C4-2B (cell line): ENCODE measurements at regions not wholly inside any gene's neighbourhood (a gene's known extent, or its start where the extent isn't known, plus 50 kb on each side); places are given as distances from the start of the nearest gene placed in this dataset.
"Not testable (repeated sequence)": the region's sequence is repeated elsewhere in the genome, so short reads cannot be mapped to it uniquely, and the experiment has no call there.

Source experiments
- H3K27ac ChIP-seq: fragments of 450-650 bp; 2 replicates; pipeline ENCODE4 v1.5.1; 2017

DNA sequence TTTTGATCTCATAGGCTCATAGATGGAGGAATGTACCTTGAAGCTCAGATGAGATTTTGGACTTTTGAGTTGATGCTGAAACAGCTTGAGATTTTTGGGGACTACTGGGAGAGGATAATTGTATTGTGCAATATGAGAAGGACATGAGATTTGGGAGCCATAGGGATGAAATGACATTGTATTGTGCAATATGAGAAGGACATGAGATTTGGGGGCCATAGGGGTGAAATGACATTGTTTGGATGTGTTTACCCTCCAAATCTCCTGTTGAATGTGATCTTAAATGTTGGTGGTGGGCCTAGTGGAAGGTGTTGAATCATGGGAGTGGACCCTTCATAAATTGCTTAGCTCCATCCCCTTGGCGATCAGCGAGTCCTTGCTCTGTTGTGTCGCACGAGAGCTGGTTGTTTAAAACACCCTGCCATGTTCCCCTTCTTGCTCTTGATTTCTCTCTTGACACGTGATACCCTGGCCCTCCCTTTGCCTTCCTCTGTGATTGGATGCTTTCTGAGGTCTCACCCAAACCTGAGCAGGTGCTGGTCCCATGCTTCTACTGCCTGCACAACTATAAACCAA is 110.9 kb upstream of the TPTE start:
- not testable (repeated sequence) for H3K27ac ChIP-seq

DNA sequence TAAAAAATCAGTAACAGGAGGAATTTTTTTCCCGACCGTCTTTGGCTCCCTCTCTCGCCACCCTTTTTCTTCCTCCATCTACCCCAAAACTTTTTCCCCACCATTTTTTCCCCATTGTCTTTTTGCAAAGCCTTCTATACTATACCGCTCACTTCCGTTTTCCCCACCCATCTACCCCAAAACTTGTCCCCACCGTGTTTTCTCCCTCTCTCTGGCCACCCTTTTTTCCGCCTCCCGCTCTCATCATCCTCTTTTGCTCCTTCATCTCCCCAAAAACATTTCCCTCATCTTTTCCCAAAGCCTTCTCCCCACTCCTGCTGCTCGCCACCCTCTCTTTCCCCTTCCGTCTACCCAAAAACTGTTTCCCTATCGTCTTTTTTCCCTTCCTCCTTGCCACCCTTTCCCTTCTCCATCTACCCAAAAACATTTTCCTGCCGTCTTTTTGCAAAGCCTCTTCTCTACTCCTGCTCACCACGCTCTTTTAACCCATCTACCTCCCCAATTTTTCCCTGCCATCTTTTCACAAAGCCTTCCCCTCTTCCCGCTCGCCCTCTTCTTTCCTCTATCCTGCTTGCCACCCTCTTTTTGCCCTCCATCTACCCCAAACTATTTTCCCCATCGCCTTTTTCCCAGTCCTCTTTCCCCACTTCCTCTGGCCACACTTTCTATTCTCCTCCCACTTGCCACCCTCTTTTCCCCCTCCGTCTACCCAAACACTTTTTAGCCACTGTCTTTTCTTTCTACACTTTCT is 109.4 kb upstream of the TPTE start:
- H3K27ac ChIP-seq, result not testable (repeated sequence)

DNA sequence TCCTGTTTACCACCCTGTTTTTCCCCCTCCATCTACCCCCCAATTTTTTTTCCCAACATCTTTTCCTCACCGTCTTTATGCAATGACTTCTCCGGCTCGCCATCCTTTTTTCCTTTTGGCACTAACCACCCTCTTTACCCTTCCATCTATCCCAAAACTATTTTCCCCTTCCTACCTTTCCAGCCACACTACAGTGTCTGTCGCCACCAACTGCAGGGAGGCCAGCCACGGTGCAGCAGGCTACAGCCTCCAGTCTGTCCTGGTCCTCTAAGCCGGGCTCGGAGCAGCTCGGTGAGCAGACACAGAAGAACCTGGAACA is 108.5 kb upstream of the TPTE start:
- H3K27ac ChIP-seq, result not testable (repeated sequence)

DNA sequence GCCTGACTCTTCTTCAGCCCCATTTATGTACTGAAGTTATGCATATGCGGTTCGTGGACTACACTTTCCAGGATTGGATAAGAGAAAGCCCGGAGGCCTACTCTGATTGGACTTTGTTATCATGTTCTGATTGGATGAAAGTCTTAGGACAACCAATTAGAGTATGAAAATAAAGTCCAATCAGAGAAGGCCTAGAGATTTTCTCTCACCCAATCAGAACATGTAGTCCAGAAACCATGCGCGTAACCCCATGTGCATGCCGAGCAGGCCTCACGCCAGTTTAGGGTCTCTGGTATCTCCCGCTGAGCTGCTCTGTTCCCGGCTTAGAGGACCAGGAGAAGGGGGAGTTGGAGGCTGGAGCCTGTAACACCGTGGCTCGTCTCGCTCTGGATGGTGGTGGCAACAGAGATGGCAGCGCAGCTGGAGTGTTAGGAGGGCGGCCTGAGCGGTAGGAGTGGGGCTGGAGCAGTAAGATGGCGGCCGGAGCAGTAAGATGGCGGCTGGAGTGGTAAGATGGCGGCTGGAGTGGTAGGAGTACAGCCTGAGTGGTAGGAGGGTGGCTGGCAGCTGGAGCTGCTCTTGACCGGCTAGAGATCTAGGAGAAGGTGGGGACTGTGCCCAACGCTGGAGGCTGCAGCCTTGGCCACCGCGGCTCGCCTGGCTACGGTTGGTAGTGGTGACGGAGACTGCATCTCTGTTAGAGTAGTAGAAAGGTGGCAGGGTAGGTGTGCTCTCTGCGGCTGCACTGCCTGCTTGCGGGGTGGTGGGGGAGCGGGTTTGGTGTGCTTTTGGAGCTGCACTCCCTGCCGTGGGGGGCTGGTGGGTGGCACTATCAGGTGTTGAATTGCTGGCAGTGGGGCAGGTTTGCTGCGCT is 107.9 kb upstream of the TPTE start:
- H3K27ac ChIP-seq, result not testable (repeated sequence)

DNA sequence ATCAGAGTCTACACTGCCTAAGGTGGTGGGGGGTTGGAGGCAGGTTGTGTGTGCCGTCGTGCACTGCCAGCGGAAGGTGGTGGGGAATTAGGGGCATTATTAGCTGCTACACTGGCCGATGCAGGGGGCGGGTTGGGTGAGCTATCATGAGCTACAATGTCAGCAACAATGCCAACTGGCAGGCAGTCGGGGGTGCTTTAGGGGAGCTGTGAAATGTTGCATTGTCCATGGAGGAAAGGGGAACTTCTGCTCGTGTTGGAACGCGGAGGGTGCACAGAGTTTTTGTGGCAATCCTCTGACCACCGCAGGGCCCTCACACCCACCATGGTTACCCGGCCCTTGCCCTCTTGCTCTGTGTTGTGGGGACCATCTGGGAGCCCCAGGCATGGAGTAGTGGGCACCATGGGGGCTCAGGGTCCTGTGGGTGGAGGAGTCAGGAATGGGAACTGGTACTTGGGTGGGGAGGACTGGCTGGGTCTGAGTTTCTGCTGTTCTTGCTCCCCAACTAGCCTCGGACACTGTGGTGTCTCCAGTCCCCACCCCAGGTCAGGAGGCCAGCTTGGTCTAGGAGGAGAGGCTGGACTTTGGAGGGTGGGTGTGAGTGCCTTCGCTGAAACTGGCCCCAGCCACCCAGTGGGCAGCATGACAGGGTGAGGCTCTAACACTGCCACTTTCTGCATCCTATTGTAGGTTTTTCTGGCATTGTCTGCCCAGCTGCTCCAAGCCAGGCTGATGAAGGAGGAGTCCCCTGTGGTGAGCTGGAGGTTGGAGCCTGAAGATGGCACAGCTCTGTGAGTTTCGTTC is 107.1 kb upstream of the TPTE start:
- not testable (repeated sequence) for H3K27ac ChIP-seq

DNA sequence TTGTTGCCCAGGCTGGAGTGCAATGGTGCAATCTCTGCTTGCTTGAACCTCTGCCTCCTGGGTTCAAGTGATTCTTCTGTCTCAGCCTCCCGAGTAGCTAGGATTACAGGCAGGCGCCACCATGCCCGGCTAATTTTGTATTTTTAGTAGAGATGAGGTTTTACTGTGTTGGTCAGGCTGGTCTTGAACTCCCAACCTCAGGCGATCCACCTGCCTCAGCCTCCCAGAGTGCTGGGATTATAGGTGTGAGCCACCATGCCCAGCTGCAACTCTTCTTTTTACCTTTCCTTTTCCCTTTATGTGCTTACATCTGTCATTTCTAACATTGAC is 106.5 kb upstream of the TPTE start:
- not testable (repeated sequence) for H3K27ac ChIP-seq

DNA sequence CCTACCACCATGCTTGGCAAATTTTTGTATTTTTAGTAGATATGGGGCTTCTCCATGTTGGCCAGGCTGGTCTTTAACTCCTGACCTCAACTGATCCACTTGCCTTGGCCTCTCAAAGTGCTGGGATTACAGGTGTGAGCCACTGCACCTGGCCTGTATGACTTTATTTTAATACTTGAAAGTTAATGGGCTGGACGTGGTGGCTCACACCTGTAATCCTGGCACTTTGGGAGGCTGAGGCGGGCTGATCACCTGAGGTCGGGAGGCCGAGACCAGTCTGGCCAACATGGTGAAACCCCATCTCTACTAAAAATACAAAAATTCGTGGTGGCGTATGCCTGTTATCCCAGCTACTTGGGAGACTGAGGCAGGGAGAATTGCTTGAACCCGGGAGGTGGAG is 105.9 kb upstream of the TPTE start:
- not testable (repeated sequence) for H3K27ac ChIP-seq

DNA sequence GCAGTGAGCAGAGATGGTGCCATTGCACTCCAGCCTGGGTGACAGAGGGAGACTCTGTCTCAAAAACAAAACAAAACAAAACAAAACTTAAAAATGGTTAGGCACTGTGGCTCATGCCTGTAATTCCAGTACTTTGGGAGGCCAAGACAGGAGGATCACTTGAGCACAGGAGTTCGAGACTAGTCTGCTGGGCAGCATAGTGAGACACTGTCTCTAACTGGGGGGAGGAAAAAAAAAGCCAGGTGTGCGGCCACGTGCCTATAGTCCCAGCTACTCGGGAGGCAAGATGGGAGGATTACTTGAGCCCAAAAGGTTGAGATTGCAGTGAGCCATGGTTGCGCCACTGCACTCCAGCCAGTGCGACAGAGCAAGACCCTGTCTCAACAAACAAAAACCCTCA is 105.5 kb upstream of the TPTE start:
- not testable (repeated sequence) for H3K27ac ChIP-seq

DNA sequence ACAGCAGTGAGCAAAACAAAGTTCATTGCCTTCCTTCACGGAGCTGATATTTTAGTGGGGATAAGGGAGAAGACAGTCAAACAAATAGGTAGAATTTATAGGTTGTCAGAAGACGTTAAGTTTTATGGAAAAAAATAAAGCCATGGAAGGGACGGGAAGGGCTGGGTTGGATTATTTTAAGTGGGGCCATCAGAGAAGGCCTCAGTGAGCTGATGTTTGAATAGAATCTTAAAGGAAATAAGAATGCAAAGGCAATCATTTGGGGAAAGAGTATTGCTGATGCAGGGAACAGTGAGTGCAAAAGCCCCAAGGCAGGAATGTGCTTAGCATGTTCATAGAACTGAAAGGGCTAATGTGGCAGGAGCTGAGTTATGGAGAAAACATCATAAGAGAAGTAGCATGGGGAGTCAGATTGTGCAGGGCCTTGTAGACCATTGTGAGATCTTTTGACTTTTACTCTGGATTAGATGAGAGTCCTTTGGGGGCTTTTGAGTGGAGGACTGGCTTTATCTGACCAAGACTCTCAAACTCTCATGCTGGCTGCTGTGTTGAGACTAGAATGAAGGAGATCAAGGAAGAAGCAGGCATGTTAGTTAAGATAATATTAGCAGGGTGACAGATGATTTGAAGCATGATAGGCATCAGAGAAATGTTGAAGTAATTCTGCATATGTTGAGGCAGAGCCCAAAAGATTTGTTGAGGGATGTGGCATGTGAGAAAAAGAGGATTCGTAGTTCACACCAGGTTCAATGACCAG is 104.5 kb upstream of the TPTE start:
- not testable (repeated sequence) for H3K27ac ChIP-seq

DNA sequence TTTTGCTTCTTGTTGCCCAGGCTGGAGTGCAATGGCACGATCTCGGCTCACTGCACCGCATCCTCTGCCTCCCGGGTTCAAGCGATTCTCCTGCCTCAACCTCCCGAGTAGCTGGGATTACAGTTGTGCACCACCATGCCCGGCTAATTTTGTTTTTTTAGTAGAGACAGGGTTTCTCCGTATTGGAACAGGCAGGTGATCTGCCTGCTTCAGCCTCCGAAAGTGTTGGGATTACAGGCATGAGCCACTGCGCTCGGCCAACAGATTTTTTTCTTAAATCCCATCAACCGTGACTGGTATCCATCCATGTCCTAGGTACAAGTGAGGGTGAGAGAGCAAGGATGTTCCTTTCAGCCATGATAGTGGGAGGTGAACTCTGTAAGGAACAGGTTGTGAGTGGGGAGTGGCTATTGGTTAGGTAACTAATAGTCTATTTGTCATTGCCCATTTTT is 103.8 kb upstream of the TPTE start:
- H3K27ac ChIP-seq, result not testable (repeated sequence)

DNA sequence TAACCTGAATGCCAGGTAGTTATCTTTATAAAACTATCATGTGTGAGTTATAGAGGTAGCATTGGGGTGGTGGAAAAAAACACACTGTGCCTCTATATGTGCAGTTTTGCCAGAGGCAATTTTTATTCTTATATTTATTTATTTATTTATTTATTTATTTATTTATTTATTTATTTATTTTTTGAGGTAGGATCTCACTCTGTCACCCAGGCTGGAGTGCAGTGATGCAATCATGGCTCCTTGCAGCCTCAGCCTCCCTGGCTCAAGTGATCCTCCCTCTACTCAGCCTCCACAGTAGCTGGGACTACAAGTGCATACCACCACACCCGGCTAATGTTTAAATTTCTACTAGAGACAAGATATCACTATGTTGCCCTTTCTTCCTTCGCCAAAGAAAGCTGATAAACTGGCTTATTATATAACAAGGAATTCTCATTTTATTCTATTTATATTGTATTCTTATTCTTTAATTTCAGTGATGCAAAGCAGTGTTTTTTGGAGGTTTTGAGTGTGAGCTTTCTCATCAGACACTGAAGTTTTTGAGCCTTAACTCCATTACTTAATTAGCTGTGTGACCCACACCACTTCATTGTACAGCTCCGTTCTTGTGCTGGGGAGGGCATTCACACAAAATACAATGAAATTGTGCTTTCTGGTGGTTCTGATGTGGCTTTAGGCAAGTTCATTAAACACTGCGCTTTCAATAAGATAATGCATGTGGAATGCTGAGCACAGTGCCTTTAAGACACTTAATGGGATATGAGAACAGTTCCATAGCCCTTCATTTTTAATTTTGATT is 102.9 kb upstream of the TPTE start:
- H3K27ac ChIP-seq, result not testable (repeated sequence)

DNA sequence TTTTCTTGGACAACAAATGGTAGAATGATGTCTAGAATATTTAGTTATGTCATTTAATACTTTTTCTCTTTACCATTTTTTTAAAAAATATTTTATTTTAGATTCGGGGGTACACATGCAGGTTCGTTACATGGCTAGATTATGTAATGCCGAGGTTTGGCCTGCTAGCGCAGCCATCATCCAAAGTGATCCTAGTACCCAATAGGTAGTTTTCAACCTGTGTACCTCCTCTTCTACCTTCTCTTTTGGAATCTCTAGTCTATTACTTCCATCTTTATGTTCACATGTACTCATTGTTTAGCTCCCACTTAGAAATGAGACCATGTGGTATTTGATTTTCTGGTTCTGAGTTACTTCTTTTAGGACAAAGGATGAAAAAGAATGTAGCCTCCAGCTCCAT is 100.2 kb upstream of the TPTE start:
- not testable (repeated sequence) for H3K27ac ChIP-seq

DNA sequence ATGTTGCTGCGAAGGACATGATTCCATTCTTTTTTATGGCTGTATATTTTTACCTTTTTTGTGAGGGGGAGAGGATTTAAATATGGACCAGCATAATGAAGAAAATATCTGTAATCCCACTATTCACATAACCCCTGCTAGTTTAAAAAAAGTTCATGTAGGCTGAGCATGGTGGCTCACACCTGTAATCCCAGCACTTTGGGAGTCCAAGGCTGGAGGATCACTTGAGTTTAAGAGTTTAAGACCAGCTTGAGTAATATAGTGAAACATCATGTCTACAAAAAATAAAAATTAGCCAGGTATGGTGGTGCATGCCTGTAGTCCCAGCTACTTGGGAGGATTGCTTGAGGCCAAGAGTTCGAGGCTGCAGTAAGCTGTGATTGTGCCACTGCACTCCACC is 99.8 kb upstream of the TPTE start:
- not testable (repeated sequence) for H3K27ac ChIP-seq

DNA sequence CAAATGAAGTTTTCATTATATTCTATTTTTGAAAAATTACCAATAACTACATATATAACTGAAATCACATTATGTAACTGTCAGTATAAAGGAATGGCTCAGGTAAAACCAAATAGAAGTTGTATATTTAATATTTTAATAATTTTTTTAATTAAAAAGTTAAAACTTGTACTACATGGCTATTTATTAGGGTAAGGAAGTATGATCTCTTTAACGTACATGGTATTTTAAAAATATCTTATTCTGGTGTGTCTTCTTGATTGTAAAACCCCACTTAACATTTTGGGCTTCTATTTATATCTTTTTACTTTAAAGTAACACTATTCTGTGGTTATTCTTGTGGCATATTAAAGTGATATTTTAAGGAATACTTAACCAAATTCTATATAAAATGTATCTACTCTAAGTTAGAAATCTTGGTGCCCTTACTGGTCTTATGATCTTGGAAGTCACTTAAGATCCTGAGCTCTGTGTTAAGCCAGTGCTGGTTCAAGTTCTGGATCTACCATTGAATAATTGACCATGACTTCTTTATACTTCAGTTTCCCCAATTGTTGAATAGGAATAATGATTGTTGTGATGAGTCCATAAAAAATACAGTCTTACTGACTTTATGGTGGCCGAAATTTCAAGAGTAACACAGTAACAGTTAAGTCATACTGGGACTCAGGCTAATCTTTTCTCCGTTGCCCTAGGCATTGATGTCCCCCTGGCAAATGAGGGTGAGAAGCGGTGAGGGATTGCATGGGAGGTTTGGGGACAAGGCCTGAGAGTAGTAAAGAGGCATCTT is 97.1 kb upstream of the TPTE start:
- H3K27ac ChIP-seq, result not testable (repeated sequence)

DNA sequence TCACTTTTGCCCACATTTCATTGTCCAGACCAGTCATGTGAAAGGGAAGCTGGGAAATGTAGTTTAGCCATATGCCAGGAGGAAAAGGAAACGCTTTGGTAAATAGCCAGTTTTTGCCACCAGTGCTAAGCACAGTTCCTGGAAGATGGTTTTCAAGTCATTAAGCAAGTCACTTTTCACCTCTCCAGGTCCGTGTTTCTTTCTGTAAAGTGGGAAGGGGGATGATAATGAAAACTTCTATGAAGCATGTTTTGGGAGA is 96.6 kb upstream of the TPTE start:
- not testable (repeated sequence) for H3K27ac ChIP-seq
